Umbilical cord (tissue), 1 donor: ENCODE measurements at regions not wholly inside any gene's neighbourhood (a gene's known extent, or its start where the extent isn't known, plus 50 kb on each side); places are given as distances from the start of the nearest gene placed in this dataset.

Experiments used
- DNase-seq: peaks from one replicate; pipeline ENCODE4 v3.0.0-alpha.2; 2015; ENCODE audit warnings: low spot score

- no peak for DNase-seq
Measured at GRCh38 chr1:4087530-4088420, 187.7 kb upstream of the C1orf174 start.

- DNase-seq: no peak
Measured at GRCh38 chr1:4088676-4089075, 188.6 kb upstream of the C1orf174 start.

- no peak for DNase-seq
Measured at GRCh38 chr1:4089421-4090175, 189.5 kb upstream of the C1orf174 start.

- no peak for DNase-seq
Measured at GRCh38 chr1:4090556-4090955, 190.5 kb upstream of the C1orf174 start.

GRCh38 chr1:4090976-4091660, 191.0 kb upstream of the C1orf174 start:
- DNase-seq: no peak

- DNase-seq: no peak
Measured at GRCh38 chr1:4091996-4092395, 191.9 kb upstream of the C1orf174 start.

- DNase-seq: no peak
Measured at GRCh38 chr1:4093856-4094565, 193.9 kb upstream of the C1orf174 start.

- no peak for DNase-seq
Measured at GRCh38 chr1:4095433-4095971, 195.4 kb upstream of the C1orf174 start.

GRCh38 chr1:4101459-4102161, 201.5 kb upstream of the C1orf174 start:
- DNase-seq: peak; percentile 9

GRCh38 chr1:4105300-4105880, 205.3 kb upstream of the C1orf174 start:
- DNase-seq: no peak

- DNase-seq: no peak
Measured at GRCh38 chr1:4106731-4107130, 206.7 kb upstream of the C1orf174 start.

GRCh38 chr1:4107291-4107690, 207.2 kb upstream of the C1orf174 start:
- DNase-seq: no peak

GRCh38 chr1:4108331-4108730, 208.3 kb upstream of the C1orf174 start:
- no peak for DNase-seq

GRCh38 chr1:4108758-4109627, 208.9 kb upstream of the C1orf174 start:
- peak; percentile 12 for DNase-seq

GRCh38 chr1:4109628-4109940, 209.5 kb upstream of the C1orf174 start:
- DNase-seq: no peak

- no peak for DNase-seq
Measured at GRCh38 chr1:4110888-4111287, 210.8 kb upstream of the C1orf174 start.

- no peak for DNase-seq
Measured at GRCh38 chr1:4113897-4114296, 213.8 kb upstream of the C1orf174 start.

- no peak for DNase-seq
Measured at GRCh38 chr1:4115191-4115900, 215.3 kb upstream of the C1orf174 start.

GRCh38 chr1:4117196-4117595, 217.1 kb upstream of the C1orf174 start:
- DNase-seq: no peak
